T-helper 1 cell (primary cell): ENCODE measurements at regions not wholly inside any gene's neighbourhood (a gene's known extent, or its start where the extent isn't known, plus 50 kb on each side); places are given as distances from the start of the nearest gene placed in this dataset.

ENCODE experiments used
- DNase-seq, 5 donors: peaks; one replicate each; pipeline ENCODE4 v3.0.0-alpha.2; 2012 to 2020

DNA sequence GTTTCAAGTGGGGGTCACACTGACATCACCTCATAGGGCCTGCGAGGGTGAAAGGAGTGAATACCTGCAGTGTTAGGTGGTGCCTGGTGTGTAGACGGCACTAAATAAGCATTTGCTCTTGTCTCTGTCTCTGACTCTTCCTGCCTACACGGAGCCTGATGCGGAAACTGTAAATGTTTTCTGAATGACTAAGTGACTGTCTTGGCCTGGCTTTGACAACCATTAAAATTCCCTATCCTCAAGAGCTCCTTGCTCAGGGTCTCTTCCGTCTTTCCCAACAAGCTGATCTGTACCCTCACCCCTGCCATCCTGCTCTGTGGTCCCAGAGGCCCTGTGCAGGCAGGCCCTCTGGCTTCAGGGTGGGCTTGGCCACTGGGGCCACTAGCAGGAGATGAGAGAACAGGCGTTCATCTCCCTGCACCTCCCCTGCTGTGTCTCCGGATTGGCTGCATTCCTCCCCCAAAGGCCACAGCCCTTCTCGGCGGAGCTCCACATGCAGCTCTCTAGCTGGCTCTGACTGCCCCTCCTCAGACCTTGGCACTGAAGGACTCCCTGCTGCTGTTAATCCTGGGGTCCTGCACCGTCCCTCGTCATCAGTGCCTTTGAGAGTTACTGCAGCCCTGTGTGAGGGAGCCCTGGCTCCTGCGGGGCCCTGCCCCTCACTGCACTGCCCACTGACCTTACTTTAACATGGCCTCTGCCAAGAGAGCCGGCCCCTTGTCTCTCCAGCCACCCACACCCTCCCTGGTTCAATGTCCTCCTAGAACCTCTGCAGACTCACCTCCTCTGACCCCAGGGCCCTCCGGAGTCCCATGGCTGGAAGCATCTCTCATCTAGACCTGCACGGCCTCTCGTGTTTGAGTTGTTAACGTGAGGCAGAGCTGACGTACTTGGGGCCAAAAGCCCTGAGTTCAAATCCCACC is 211.1 kb downstream of the MATN1 start:
- DNase-seq: no peak

- no peak for DNase-seq
Observed at GRCh38 chr1:30511563-30511962, 211.8 kb downstream of the MATN1 start.

DNA sequence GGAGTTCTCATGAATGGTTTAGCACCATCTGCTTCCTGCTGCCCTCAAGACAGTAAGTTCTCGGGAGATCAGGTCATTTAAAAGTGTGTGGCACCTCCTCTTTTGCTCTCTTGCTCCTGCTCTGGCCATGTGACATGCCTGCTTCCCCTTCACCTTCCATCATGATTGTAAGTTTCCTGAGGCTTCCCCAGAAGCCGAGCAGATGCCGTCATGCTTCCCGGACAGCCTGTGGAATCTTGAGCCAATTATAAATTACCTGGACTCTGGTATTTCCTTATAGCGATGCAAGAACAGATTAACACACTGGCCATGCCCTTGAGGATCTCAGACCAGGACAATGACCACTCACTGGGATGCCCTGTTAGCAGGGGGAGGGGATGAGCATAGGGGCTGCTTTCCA is 212.3 kb downstream of the MATN1 start:
- DNase-seq: no peak

- DNase-seq: no peak
Observed at GRCh38 chr1:30509670-30510069, 213.7 kb downstream of the MATN1 start.

DNA sequence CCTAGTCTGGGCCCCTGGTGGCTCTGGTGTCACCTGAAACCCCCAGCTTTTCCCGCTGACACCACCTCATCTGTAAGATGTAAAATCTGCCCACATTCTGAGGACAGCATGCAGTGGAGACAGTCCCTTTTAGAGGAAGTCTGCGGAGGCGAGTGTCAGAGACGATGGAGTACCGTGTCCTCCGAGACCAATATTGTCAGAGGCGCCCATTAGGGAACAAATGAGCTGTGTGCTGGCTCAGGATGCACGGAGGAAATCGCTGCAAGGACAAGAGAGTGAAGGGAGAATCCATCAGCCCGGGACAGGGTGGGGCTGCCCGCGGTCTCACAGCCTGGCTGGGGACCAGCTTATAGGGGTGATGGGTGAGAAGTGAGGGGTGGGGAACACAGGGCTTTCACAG is 214.8 kb downstream of the MATN1 start:
- DNase-seq: no peak

DNA sequence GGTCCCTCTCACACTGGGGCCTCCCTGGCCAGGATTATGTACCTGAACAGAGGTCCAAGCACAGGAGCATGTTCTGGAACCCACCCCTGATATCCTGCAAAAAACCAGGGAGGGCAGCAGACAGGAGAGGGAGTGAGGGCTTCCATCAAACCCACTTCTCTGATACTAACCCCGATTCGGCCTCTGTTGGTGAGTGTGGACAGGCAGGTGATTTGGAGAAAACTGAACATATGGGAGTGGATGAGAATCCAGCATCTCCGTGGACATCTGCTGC is 215.3 kb downstream of the MATN1 start:
- no peak for DNase-seq

- DNase-seq: no peak
Observed at GRCh38 chr1:30507401-30508174, 215.8 kb downstream of the MATN1 start.

- no peak for DNase-seq
Observed at GRCh38 chr1:30507016-30507312, 216.4 kb downstream of the MATN1 start.

GRCh38 chr1:30506291-30507015 is 216.9 kb downstream of the MATN1 start:
- no peak for DNase-seq

- no peak for DNase-seq
Observed at GRCh38 chr1:30505853-30506252, 217.5 kb downstream of the MATN1 start.

- no peak for DNase-seq
Observed at GRCh38 chr1:30492451-30492850, 230.9 kb downstream of the MATN1 start.

DNA sequence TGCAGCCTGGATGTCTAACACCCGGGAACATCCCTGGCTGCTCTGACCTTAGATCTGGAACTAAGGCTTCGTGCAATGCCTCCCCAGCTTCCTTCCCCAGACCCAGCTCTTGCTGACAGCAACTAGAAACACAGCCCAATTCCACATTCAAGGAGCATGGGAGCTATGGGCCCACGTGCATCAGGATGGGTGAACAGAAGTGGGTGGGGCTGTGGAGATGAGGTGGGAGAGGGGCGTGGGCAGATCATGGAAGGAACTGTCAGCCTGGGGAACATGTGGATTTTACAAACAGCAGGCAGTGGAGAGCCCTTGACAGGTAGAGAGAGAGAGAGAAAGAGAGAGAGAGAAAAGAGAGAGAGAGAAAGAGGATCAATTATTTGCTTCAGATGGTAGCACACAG is 231.6 kb downstream of the MATN1 start:
- no peak for DNase-seq

GRCh38 chr1:30490554-30491053 is 232.8 kb downstream of the MATN1 start:
- DNase-seq: no peak

DNA sequence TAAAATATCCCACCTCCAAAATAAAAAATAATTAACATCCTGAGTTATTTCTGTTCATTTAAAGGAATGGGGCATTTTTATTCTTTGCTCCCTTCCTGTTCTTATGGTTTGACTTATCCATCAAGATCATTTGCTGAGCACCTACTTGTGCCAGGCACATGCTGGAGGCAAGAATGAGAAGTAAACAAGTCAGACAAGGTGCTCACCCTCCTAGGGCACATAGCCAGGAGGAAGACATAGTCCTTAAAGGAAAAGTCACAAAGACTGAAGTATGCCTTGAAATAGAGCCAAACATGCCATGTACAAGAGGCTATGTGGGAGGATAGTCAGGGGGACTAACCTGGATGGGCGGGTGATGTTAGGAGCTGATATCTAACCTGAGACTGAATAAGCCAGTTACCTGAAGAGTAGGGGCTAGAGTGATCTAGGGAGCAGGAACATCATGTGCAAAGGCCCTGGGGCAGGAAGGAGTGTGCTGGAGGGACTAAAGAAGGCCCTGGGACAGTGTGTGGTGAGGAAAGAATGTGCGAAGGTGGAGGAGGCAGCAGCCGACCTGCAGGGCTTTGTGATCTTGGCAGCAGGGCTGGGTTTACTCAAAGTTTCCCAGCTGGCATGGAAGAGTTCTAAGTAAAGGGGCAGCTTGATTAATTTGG is 233.5 kb downstream of the MATN1 start:
- no peak for DNase-seq

- DNase-seq: no peak
Observed at GRCh38 chr1:30488324-30488913, 235.0 kb downstream of the MATN1 start.

GRCh38 chr1:30487042-30487441 is 236.3 kb downstream of the MATN1 start:
- DNase-seq: no peak

DNA sequence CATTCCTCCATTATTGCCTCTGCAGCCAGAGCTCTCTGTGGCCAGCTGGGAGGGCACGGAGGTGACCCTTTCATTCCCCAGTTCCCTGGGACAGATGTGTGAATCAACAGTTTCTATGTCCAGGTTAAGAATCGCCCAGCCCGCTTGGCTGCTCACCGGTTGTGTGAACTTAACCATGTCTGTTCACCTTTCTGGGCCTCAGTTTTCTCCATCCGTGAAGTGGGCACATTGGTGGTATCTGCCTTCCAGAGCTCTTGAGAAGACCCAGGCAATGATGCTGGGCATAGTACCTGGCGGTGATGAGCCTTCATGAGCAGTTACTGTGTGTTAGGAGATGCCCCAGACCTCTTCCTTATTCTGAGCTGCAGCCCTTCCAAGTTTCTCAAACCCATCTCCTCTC is 238.3 kb downstream of the MATN1 start:
- DNase-seq: no peak

- DNase-seq: no peak
Observed at GRCh38 chr1:30484668-30485067, 238.7 kb downstream of the MATN1 start.

DNA sequence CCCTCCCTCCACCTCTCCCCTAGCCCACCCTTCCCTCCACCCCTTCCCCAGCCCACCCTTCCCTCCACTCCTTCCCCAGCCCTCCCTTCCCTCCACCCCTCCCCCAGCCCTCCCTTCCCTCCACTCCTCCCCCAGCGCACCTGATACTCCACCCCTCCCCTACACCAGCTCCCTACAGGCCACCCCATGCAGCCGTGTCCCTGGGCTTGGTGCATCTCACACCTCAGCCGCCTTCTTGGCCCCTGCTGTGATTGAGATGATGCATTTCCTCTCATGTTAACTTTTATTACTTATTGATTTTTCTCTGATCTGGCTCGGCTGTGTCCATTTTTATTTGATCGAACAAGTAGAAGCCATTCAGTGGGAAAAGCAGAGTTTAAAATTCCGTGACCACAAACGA is 243.8 kb downstream of the MATN1 start:
- no peak for DNase-seq

DNA sequence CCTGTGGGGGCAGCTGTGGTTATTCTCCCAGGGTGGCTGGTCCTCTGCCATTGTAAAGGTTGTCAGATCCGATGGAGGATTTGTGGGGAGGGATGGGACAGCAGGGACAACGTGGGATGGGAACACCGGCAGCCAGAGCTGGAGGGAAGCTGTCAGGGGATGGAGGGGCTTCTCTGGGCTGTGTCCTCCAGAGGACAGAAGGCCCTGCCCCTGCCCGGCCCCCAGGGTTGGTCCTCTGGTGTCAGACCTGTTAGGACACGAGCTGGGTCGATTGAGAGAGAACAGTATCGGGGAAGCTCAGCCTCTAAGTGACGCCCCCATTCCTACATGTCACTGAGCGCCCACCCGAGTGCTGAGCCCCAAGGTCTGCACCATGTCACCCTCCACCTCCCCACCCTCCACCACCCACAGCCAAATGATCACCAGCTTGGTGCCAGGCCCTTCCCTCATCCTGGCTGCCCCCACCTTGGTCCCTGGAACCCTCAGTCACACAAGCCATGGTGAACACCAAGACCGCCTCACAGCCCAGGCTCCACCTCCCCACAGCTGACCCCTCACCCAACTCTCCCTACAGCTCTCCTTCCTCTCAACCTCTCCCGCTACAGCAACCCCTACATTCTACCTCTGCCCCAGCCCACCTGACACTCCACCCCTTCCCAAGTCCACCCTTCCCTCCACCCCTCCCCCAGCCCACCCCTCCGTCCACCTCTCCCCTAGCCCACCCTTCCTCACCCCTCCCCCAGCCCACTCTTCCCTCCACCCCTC is 244.4 kb downstream of the MATN1 start:
- no peak for DNase-seq

DNA sequence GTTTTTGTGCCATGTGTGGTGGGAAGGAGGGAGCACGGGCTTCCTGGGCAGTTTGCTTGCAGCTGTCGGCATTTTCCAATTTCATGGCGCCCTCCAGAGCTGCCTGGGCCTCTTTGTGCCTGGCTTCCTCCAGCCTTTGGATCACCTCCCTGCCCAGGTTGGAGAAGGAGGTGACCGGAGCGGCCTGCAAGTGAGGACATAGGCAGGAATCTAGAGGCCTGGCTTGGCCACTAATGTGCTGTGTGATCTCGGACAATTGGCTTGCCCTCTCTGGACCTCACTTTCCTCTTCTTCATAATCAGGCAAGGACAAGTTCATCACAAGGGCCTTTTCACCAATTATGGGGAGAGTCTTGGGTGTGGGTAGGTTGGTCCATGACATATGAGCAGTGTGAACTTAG is 245.1 kb downstream of the MATN1 start:
- no peak for DNase-seq

- no peak for DNase-seq
Observed at GRCh38 chr1:30477588-30477987, 245.8 kb downstream of the MATN1 start.
